K562 (cell line): ENCODE measurements at regions not wholly inside any gene's neighbourhood (a gene's known extent, or its start where the extent isn't known, plus 50 kb on each side); places are given as distances from the start of the nearest gene placed in this dataset.

Experiments
- ATF3 ChIP-seq, 2 experiments: fragments of 450-650 bp in 1 of 2; sonication (generic) in 1 of 2; formaldehyde crosslinking in 1 of 2; IDR thresholded peaks in 1 of 2; conservative IDR thresholded peaks in 1 of 2; 2 replicates each; pipeline versions ENCODE4 v1.6.1 to v1.8.1; 2016 to 2023; ENCODE audit warnings: mild to moderate bottlenecking in 2 of 2, moderate library complexity in 2 of 2, inconsistent platforms in 1 of 2, missing genetic modification reagents in 1 of 2
- CTCF ChIP-seq, 3 experiments: IDR thresholded peaks in 2 of 3; conservative IDR thresholded peaks in 1 of 3; 2 replicates each; pipeline ENCODE4 v1.5.1; 2011 to 2012; ENCODE audit warnings: low read length in 3 of 3, mild to moderate bottlenecking in 3 of 3, control low read depth in 2 of 3, improper control_type of control experiment in 1 of 3, inconsistent platforms in 1 of 3, low read depth in 1 of 3, mixed read lengths in 1 of 3, moderate library complexity in 1 of 3; ENCODE audit not compliant: insufficient read depth in 2 of 3
- E2F1 ChIP-seq: sonication (generic); formaldehyde crosslinking; IDR thresholded peaks from 2 replicates; pipeline ENCODE4 v1.8.1; 2023; ENCODE audit warnings: mild to moderate bottlenecking, missing genetic modification reagents, moderate library complexity
- PATZ1 ChIP-seq: fragments of 250-450 bp; sonication (Bioruptor Pico); IDR thresholded peaks from 2 replicates; pipeline ENCODE4 v1.5.0; 2020; ENCODE audit warnings: mild to moderate bottlenecking, borderline replicate concordance
- SIRT6 ChIP-seq: IDR thresholded peaks from one replicate; pipeline ENCODE4 v1.6.1; 2012; ENCODE audit warnings: low read depth, mild to moderate bottlenecking, control low read depth, inconsistent platforms, low read length, moderate library complexity
- SMARCA5 ChIP-seq: fragments of 450-650 bp; IDR thresholded peaks from 2 replicates; pipeline ENCODE4 v1.6.1; 2016
- SP1 ChIP-seq: sonication (generic); formaldehyde crosslinking; IDR thresholded peaks from 2 replicates; pipeline ENCODE4 v1.8.1; 2022; ENCODE audit warnings: mild to moderate bottlenecking, missing genetic modification reagents
- U2AF1 ChIP-seq: fragments of 200-400 bp; formaldehyde crosslinking; optimal IDR thresholded peaks from 2 replicates; pipeline ENCODE3; 2017; ENCODE audit warnings: mild to moderate bottlenecking, low read depth, low read length, moderate library complexity

- TF ChIP-seq ATF3 (IDR thresholded peaks at IDR 0.05) (peak; percentile 61), ATF3 (CRISPR knock-in tag; conservative IDR thresholded peaks at IDR 0.05) (no peak), U2AF1 (no peak), SIRT6 (no peak), CTCF (IDR thresholded peaks at IDR 0.05 in 2 of 3, conservative IDR thresholded peaks at IDR 0.05 in 1 of 3; ENCODE audit: insufficient read depth in 2 of 3, low read depth in 1 of 3, low read length in 3 of 3) (no peak), PATZ1 (no peak), SMARCA5 (no peak), E2F1 (no peak), SP1 (CRISPR knock-in tag) (no peak)
These were observed 118.3 kb upstream of the DUSP22 start for GRCh38 chr6:174036-174435.
